GM12878 (cell line): ENCODE measurements at regions not wholly inside any gene's neighbourhood (a gene's known extent, or its start where the extent isn't known, plus 50 kb on each side); places are given as distances from the start of the nearest gene placed in this dataset.

Source experiments
- ATAC-seq: fragments of 200-7000 bp; cut with Tn5 transposase; 3 replicates; pipeline ENCODE4 v1.9.1; 2020; ENCODE audit warnings: mild to moderate bottlenecking, moderate library complexity
- BruUV-seq: library from RNA; stranded (reverse); fragments of 400-500 nt; replicated peaks from 2 replicates; lab custom pipeline; 2021; lab: Mats Ljungman, UMichigan
- CTCF ChIA-PET: fragments of 300-600 bp; sonication (Branson Sonifier 250); formaldehyde crosslinking; extraction: SDS; loops from one replicate; lab custom pipeline; 2021; ENCODE audit warnings: inconsistent platforms; lab: Yijun Ruan, JAX
- POLR2A ChIA-PET: fragments of 350-600 bp; formaldehyde crosslinking; extraction: SDS; loops from one replicate; lab custom pipeline; 2021; ENCODE audit warnings: inconsistent platforms; lab: Charles Lee
- RAD21 ChIA-PET: fragments of 300-600 bp; sonication (Branson Sonifier 250); formaldehyde crosslinking; loops from one replicate; lab custom pipeline; 2023; ENCODE audit warnings: antibody characterized with exemption; ENCODE audit not compliant: unreplicated experiment; lab: Charles Lee
- SMC1A ChIA-PET: fragments of 300-600 bp; sonication (Branson Sonifier 250); formaldehyde crosslinking; loops from one replicate; lab custom pipeline; 2023; ENCODE audit not compliant: unreplicated experiment, uncharacterized antibody; lab: Charles Lee
- DNase-seq: peaks from one replicate; pipeline ENCODE4 v3.0.0-alpha.2; 2011; ENCODE audit warnings: low read depth, low spot score
- FAIRE-seq: peaks from 3 replicates; lab custom pipeline; 2011; peaks lifted over from hg19 to GRCh38; lab: Jason Lieb, UNC
- H2AFZ ChIP-seq: 2 replicates; pipeline ENCODE4 v1.6.0; 2011; ENCODE audit warnings: low read depth, low read length, control low read depth; ENCODE audit not compliant: control insufficient read depth
- H3K27ac ChIP-seq: 2 replicates; pipeline ENCODE4 v1.5.1; 2011; ENCODE audit warnings: control low read depth; ENCODE audit not compliant: control insufficient read depth, insufficient read depth
- H3K27me3 ChIP-seq, 2 experiments: replicated peaks in 1 of 2; 2 replicates each; pipeline versions ENCODE4 v1.6.0 to v1.6.1; 2011; ENCODE audit warnings: low read length in 1 of 2; ENCODE audit not compliant: control insufficient read depth in 2 of 2, insufficient read depth in 2 of 2
- H3K36me3 ChIP-seq, 2 experiments: 2 replicates each; pipeline ENCODE4 v1.5.1; 2011; ENCODE audit warnings: low read length in 1 of 2; ENCODE audit not compliant: control insufficient read depth in 2 of 2, insufficient read depth in 2 of 2
- H3K4me1 ChIP-seq: 2 replicates; pipeline ENCODE4 v1.6.1; 2011; ENCODE audit warnings: mild to moderate bottlenecking, low read length, moderate library complexity, mixed read lengths; ENCODE audit not compliant: control insufficient read depth, insufficient read depth
- H3K4me2 ChIP-seq: 2 replicates; pipeline ENCODE4 v1.6.0; 2011; ENCODE audit warnings: control low read depth; ENCODE audit not compliant: control insufficient read depth, insufficient read depth
- H3K4me3 ChIP-seq: fragments of 200-600 bp; sonication (generic); 2 replicates; pipeline ENCODE4 v1.5.1; 2016
- H3K79me2 ChIP-seq: 2 replicates; pipeline ENCODE4 v1.6.0; 2011; ENCODE audit warnings: low read length; ENCODE audit not compliant: control insufficient read depth, insufficient read depth
- H3K9ac ChIP-seq: 2 replicates; pipeline ENCODE4 v1.8.0; 2011; ENCODE audit warnings: low read length, control low read depth, mixed read lengths; ENCODE audit not compliant: control insufficient read depth, insufficient read depth
- H3K9me3 ChIP-seq: replicated peaks from 3 replicates; pipeline ENCODE4 v1.5.1; 2011; ENCODE audit warnings: mild to moderate bottlenecking, low read length; ENCODE audit not compliant: control insufficient read depth, insufficient read depth
- H4K20me1 ChIP-seq: 2 replicates; pipeline ENCODE4 v1.6.0; 2011; ENCODE audit not compliant: control insufficient read depth, insufficient read depth
- ATF3 ChIP-seq: IDR thresholded peaks from 2 replicates; pipeline ENCODE4 v1.6.1; 2011; ENCODE audit warnings: low read depth, mild to moderate bottlenecking, low read length, moderate library complexity, borderline replicate concordance; ENCODE audit errors: extremely low read depth
- CBX5 ChIP-seq: sonication (generic); IDR thresholded peaks from 2 replicates; pipeline ENCODE4 v1.6.1; 2016; ENCODE audit warnings: low read depth, moderate library complexity, mild to moderate bottlenecking, inconsistent platforms
- E2F4 ChIP-seq: IDR thresholded peaks from 2 replicates; pipeline ENCODE4 v1.6.1; 2012; ENCODE audit warnings: low read depth, low read length, improper control_type of control experiment
- IRF3 ChIP-seq: fragments of 450-650 bp; IDR thresholded peaks from 2 replicates; pipeline ENCODE4 v1.6.1; 2014; ENCODE audit warnings: mild to moderate bottlenecking
- MTA3 ChIP-seq: IDR thresholded peaks from 2 replicates; pipeline ENCODE4 v1.6.1; 2012; ENCODE audit warnings: low read length, inconsistent platforms, borderline replicate concordance
- NFYA ChIP-seq: IDR thresholded peaks from 2 replicates; pipeline ENCODE4 v1.6.1; 2011; ENCODE audit warnings: low read depth, mild to moderate bottlenecking, low read length, improper control_type of control experiment, borderline replicate concordance
- NR2F1 ChIP-seq: fragments of 450-650 bp; conservative IDR thresholded peaks from 2 replicates; pipeline ENCODE4 v1.6.1; 2017; ENCODE audit warnings: mild to moderate bottlenecking
- PAX8 ChIP-seq: fragments of 450-650 bp; IDR thresholded peaks from 2 replicates; pipeline ENCODE4 v1.6.1; 2017; ENCODE audit warnings: mild to moderate bottlenecking, moderate library complexity
- POLR2AphosphoS5 ChIP-seq: IDR thresholded peaks from 2 replicates; pipeline ENCODE4 v1.6.1; 2011; ENCODE audit warnings: mild to moderate bottlenecking, low read length, inconsistent platforms
- RFX5 ChIP-seq: IDR thresholded peaks from 2 replicates; pipeline ENCODE4 v1.6.1; 2011; ENCODE audit warnings: low read depth, low read length, improper control_type of control experiment
- TBL1XR1 ChIP-seq: IDR thresholded peaks from 2 replicates; pipeline ENCODE4 v1.6.1; 2012; ENCODE audit warnings: low read depth, low read length, improper control_type of control experiment
- WRNIP1 ChIP-seq: IDR thresholded peaks from 2 replicates; pipeline ENCODE4 v1.6.1; 2011; ENCODE audit warnings: low read depth, low read length, improper control_type of control experiment, borderline replicate concordance
- ZNF622 ChIP-seq: fragments of 450-650 bp; IDR thresholded peaks from 2 replicates; pipeline ENCODE4 v1.6.1; 2017; ENCODE audit warnings: mild to moderate bottlenecking, inconsistent platforms
- WGBS: methylation state at CpG from one replicate; pipeline ENCODE4 v1.1.6; 2016; ENCODE audit warnings: low lambda C conversion rate; ENCODE audit not compliant: insufficient replicate concordance, insufficient coverage; ENCODE audit errors: missing lambda C conversion rate; 5-methylcytosine and 5-hydroxymethylcytosine counted together
- in situ Hi-C: fragments of 300-500 bp; cut with MboI; formaldehyde crosslinking; loops from 9 replicates; pipeline ENCODE4 v1.14.3; 2018; ENCODE audit warnings: mixed read lengths
- intact Hi-C: fragments of 100-400 bp; cut with micrococcal nuclease; formaldehyde crosslinking; loops from one replicate; pipeline ENCODE4 v1.14.2; 2022; ENCODE audit not compliant: unreplicated experiment
- TF ChIP-seq, protein P1 (sequence below): IDR thresholded peaks from 2 replicates; pipeline ENCODE4 v1.6.1; 2012; ENCODE audit warnings: low read depth, low read length, improper control_type of control experiment
- TF ChIP-seq, protein P2 (sequence below): fragments of 450-650 bp; IDR thresholded peaks from 2 replicates; pipeline ENCODE4 v1.6.1; 2017; ENCODE audit warnings: mild to moderate bottlenecking, moderate library complexity

DNA sequence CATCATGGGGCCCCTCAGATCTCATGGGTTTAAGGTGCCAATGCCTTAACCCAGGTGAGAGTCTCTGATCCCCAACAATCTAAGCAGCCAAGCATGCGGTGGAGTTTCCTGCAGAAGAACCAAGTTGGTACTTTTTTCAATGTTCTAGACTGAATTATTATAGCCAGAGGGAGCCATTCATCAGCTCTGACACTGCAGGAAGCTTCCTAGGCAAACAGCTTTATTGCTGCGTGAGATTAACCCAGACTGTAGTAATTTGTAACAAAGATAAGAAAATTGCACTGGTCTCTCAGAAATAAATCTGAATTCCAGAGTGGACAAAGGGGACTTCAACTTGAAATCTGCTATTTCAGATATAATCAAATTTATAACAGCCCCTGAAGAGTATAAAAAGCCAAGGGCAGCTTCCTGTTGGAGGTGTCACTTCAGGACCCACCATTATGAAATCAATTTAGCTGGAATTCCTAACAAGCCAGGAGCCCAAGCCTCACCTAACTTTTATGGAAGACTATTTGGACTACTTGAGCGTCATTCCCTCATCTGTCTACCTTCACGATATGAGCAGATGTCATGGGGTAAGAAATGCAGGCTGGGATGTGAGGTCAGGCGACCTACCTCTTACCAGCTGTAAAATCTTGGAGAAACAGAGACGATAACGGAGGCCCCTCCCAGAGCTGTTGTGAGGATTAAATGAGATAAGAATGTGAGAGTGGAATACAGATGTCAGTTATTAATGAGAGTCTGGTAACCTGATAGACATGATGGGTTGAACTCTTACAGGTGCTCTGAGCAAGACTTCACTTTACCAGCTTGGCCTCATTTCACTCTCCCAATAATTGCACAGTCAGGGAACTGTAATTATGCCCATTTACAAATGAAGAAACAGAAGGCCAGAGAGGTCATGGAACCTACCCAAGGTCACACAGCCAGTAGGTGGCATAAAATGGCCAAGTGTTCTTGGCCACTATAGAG, 135.1 kb downstream of the RRAGC start (continued):
- TF ChIP-seq, protein P1, sequence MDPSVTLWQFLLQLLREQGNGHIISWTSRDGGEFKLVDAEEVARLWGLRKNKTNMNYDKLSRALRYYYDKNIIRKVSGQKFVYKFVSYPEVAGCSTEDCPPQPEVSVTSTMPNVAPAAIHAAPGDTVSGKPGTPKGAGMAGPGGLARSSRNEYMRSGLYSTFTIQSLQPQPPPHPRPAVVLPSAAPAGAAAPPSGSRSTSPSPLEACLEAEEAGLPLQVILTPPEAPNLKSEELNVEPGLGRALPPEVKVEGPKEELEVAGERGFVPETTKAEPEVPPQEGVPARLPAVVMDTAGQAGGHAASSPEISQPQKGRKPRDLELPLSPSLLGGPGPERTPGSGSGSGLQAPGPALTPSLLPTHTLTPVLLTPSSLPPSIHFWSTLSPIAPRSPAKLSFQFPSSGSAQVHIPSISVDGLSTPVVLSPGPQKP: no peak
- no peak for TF ChIP-seq NR2F1
- no peak for TF ChIP-seq WRNIP1

- FAIRE-seq (no peak), ATAC-seq (no peak), DNase-seq (no peak)
- POLR2A ChIA-PET: no interaction called here
- BruUV-seq: no TSS peak
- intact Hi-C loops: no loop called here
- Histone ChIP-seq H3K4me2 (no peak overlapping the region), H4K20me1 (no peaks in the 10 kb centered on the region), H3K27ac (no peak overlapping the region), H3K9ac (no peak overlapping the region), H3K4me1 (no peaks in the 10 kb centered on the region), H3K36me3 (no peaks in the 10 kb centered on the region), H2AFZ (no peak overlapping the region), H3K9me3 (no peaks in the 10 kb centered on the region), H3K27me3 (peaks cover 0 to 3% of the 10 kb centered on the region in 2 experiments; a peak in 2 of 4 replicates), H3K4me3 (no peak overlapping the region), H3K79me2 (no peaks in the 10 kb centered on the region)
- RAD21 ChIA-PET: no interaction called here
- CTCF ChIA-PET: no interaction called here
- in situ Hi-C loops: no loop called here
- WGBS: 65% methylated on average over 4 of the region's 4 CpGs
- SMC1A ChIA-PET: no interaction called here
- TF ChIP-seq TBL1XR1 (no peak), ATF3 (no peak), ZNF622 (no peak), E2F4 (no peak), RFX5 (no peak), MTA3 (no peak), IRF3 (no peak), CBX5 (no peak), PAX8 (no peak), NFYA (no peak), POLR2AphosphoS5 (no peak)
- TF ChIP-seq, protein P2, sequence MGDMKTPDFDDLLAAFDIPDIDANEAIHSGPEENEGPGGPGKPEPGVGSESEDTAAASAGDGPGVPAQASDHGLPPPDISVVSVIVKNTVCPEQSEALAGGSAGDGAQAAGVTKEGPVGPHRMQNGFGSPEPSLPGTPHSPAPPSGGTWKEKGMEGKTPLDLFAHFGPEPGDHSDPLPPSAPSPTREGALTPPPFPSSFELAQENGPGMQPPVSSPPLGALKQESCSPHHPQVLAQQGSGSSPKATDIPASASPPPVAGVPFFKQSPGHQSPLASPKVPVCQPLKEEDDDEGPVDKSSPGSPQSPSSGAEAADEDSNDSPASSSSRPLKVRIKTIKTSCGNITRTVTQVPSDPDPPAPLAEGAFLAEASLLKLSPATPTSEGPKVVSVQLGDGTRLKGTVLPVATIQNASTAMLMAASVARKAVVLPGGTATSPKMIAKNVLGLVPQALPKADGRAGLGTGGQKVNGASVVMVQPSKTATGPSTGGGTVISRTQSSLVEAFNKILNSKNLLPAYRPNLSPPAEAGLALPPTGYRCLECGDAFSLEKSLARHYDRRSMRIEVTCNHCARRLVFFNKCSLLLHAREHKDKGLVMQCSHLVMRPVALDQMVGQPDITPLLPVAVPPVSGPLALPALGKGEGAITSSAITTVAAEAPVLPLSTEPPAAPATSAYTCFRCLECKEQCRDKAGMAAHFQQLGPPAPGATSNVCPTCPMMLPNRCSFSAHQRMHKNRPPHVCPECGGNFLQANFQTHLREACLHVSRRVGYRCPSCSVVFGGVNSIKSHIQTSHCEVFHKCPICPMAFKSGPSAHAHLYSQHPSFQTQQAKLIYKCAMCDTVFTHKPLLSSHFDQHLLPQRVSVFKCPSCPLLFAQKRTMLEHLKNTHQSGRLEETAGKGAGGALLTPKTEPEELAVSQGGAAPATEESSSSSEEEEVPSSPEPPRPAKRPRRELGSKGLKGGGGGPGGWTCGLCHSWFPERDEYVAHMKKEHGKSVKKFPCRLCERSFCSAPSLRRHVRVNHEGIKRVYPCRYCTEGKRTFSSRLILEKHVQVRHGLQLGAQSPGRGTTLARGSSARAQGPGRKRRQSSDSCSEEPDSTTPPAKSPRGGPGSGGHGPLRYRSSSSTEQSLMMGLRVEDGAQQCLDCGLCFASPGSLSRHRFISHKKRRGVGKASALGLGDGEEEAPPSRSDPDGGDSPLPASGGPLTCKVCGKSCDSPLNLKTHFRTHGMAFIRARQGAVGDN: no peak
These were observed 137.8 kb downstream of the RRAGC start for GRCh38 chr1:38721816-38722215.
